ENCODE measurements at regions not wholly inside any gene's neighbourhood (a gene's known extent, or its start where the extent isn't known, plus 50 kb on each side); places are given as distances from the start of the nearest gene placed in this dataset.
"Not testable (repeated sequence)": the region's sequence is repeated elsewhere in the genome, so short reads cannot be mapped to it uniquely, and the experiment has no call there.

- no peak for DNase-seq (ENCODE audit: low read depth, low spot score)
- in situ Hi-C loops (cut with HindIII; ENCODE audit: low sequenced_read_pairs) = no loop called here
- TF ChIP-seq CTCF (IDR thresholded peaks at IDR 0.05; ENCODE audit: low read depth, low read length) = no peak
- H3K4me3 ChIP-seq (ENCODE audit: low read depth, low read length) = no peak overlapping the region
These were observed 126.9 kb upstream of the ERRFI1 start for GRCh38 chr1:8152731-8153702.

- TF ChIP-seq CTCF (IDR thresholded peaks at IDR 0.05; ENCODE audit: low read depth, low read length) = no peak
- no peak overlapping the region for H3K4me3 ChIP-seq (ENCODE audit: low read depth, low read length)
- no peak for DNase-seq (ENCODE audit: low read depth, low spot score)
- in situ Hi-C loops (cut with HindIII; ENCODE audit: low sequenced_read_pairs) = no loop called here
These were observed 125.5 kb upstream of the ERRFI1 start for GRCh38 chr1:8151647-8152046.

GRCh38 chr1:8149756-8150155, 123.6 kb upstream of the ERRFI1 start:
- in situ Hi-C loops (cut with HindIII; ENCODE audit: low sequenced_read_pairs); H3K4me3 ChIP-seq (ENCODE audit: low read depth, low read length); DNase-seq (ENCODE audit: low read depth, low spot score): not testable (repeated sequence)

GRCh38 chr1:8147956-8148355, 121.8 kb upstream of the ERRFI1 start:
- DNase-seq (ENCODE audit: low read depth, low spot score) = no peak
- no peak for TF ChIP-seq CTCF (IDR thresholded peaks at IDR 0.05; ENCODE audit: low read depth, low read length)
- in situ Hi-C loops (cut with HindIII; ENCODE audit: low sequenced_read_pairs) = no loop called here

GRCh38 chr1:8146257-8146855, 120.2 kb upstream of the ERRFI1 start:
- in situ Hi-C loops (cut with HindIII; ENCODE audit: low sequenced_read_pairs) = no loop called here
- no peak overlapping the region for H3K4me3 ChIP-seq (ENCODE audit: low read depth, low read length)
- no peak for TF ChIP-seq CTCF (IDR thresholded peaks at IDR 0.05; ENCODE audit: low read depth, low read length)
- no peak for DNase-seq (ENCODE audit: low read depth, low spot score)

More at GRCh38 chr1:8147956-8148355, 121.8 kb upstream of the ERRFI1 start:
- no peak overlapping the region for H3K4me3 ChIP-seq (ENCODE audit: low read depth, low read length)

- DNase-seq (ENCODE audit: low read depth, low spot score) = peak; percentile 76
- no peak for TF ChIP-seq CTCF (IDR thresholded peaks at IDR 0.05; ENCODE audit: low read depth, low read length)
- in situ Hi-C loops (cut with HindIII; ENCODE audit: low sequenced_read_pairs) = no loop called here
- H3K4me3 ChIP-seq (ENCODE audit: low read depth, low read length) = no peak overlapping the region
These were observed 119.6 kb upstream of the ERRFI1 start for GRCh38 chr1:8145545-8146202.

Data from astrocyte of the spinal cord (primary cell).